Fibroblast of skin of left biceps (primary cell): ENCODE measurements at regions not wholly inside any gene's neighbourhood (a gene's known extent, or its start where the extent isn't known, plus 50 kb on each side); places are given as distances from the start of the nearest gene placed in this dataset.
"Not testable (repeated sequence)": the region's sequence is repeated elsewhere in the genome, so short reads cannot be mapped to it uniquely, and the experiment has no call there.

Experiments used
- DNase-seq, 2 experiments: peaks; one replicate each; pipeline ENCODE4 v3.0.0-alpha.2; 2013; ENCODE audit warnings: low read depth in 2 of 2

- DNase-seq = no peak
These were observed 150.1 kb downstream of the NAA11 start for GRCh38 chr4:79175716-79176115.

- peak; percentile 5 to 19 for DNase-seq
These were observed 151.2 kb downstream of the NAA11 start for GRCh38 chr4:79174490-79175252.

GRCh38 chr4:79173186-79173585 lies 152.7 kb downstream of the NAA11 start:
- no peak for DNase-seq

GRCh38 chr4:79170077-79170476 lies 155.8 kb downstream of the NAA11 start:
- DNase-seq = no peak

GRCh38 chr4:79164907-79165610 lies 160.8 kb downstream of the NAA11 start:
- DNase-seq = no peak

- no peak for DNase-seq
These were observed 161.8 kb downstream of the NAA11 start for GRCh38 chr4:79163981-79164490.

- no peak for DNase-seq
These were observed 164.9 kb downstream of the NAA11 start for GRCh38 chr4:79160962-79161361.

- not testable (repeated sequence) for DNase-seq
These were observed 167.2 kb downstream of the NAA11 start for GRCh38 chr4:79158705-79159104.

- no peak for DNase-seq
These were observed 170.5 kb downstream of the NAA11 start for GRCh38 chr4:79155336-79155735.

- DNase-seq = no peak
These were observed 174.9 kb downstream of the NAA11 start for GRCh38 chr4:79150820-79151416.

GRCh38 chr4:79148369-79148768 lies 177.5 kb downstream of the NAA11 start:
- no peak for DNase-seq

- no peak for DNase-seq
These were observed 178.6 kb downstream of the NAA11 start for GRCh38 chr4:79147251-79147650.

GRCh38 chr4:79141530-79141929 lies 184.3 kb downstream of the NAA11 start:
- no peak for DNase-seq

GRCh38 chr4:79134767-79135166 lies 191.1 kb downstream of the NAA11 start:
- no peak for DNase-seq

GRCh38 chr4:79132826-79133225 lies 193.0 kb downstream of the NAA11 start:
- no peak for DNase-seq

GRCh38 chr4:79121875-79122358 lies 182.7 kb upstream of the PAQR3 start:
- DNase-seq = no peak

GRCh38 chr4:79121223-79121622 lies 182.0 kb upstream of the PAQR3 start:
- DNase-seq = no peak

- DNase-seq = not testable (repeated sequence)
These were observed 177.8 kb upstream of the PAQR3 start for GRCh38 chr4:79117051-79117450.

- DNase-seq = no peak
These were observed 167.8 kb upstream of the PAQR3 start for GRCh38 chr4:79107014-79107413.

GRCh38 chr4:79088946-79089691 lies 149.9 kb upstream of the PAQR3 start:
- DNase-seq = no peak

GRCh38 chr4:79087071-79087470 lies 147.8 kb upstream of the PAQR3 start:
- no peak for DNase-seq
